GM12892 (cell line): ENCODE measurements at regions not wholly inside any gene's neighbourhood (a gene's known extent, or its start where the extent isn't known, plus 50 kb on each side); places are given as distances from the start of the nearest gene placed in this dataset.

Experiments
- POLR2A ChIP-seq: IDR thresholded peaks from 2 replicates; pipeline ENCODE4 v1.6.1; 2011; ENCODE audit warnings: low read depth, low read length, control low read depth
- POLR2AphosphoS5 ChIP-seq: IDR thresholded peaks from 2 replicates; pipeline ENCODE4 v1.6.1; 2011; ENCODE audit warnings: low read depth, low read length, control low read depth
- TAF1 ChIP-seq: IDR thresholded peaks from 2 replicates; pipeline ENCODE4 v1.6.1; 2011; ENCODE audit warnings: low read depth, mild to moderate bottlenecking, control low read depth, low read length, borderline replicate concordance

DNA sequence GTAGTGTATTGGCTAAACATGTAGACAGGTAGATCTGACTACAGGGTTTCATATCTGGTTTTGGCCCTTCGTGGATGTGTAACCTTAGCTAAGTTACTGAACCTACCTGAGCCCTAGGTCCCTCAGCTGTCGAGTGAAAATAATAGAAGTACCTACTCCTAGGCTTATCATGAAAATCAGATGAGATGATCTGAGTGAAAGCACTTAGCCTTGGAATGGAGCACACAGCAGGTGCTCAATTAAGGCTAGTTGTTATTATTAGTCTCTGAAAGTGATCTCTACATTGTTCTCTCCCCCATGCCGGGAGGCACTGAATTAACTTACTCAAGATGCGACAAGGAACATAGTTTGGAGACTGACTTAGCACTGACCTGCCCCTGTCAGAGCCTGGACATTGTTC is 174.7 kb upstream of the ZNF217 start:
- TF ChIP-seq POLR2A: no peak
- no peak for TF ChIP-seq POLR2AphosphoS5
- no peak for TF ChIP-seq TAF1
